OCI-LY7 (cell line): ENCODE measurements at regions not wholly inside any gene's neighbourhood (a gene's known extent, or its start where the extent isn't known, plus 50 kb on each side); places are given as distances from the start of the nearest gene placed in this dataset.

Experiments
- BruUV-seq: library from RNA; stranded (reverse); fragments of 400-500 nt; replicated peaks from 2 replicates; lab custom pipeline; 2021; lab: Mats Ljungman, UMichigan
- CTCF ChIA-PET: fragments of 300-600 bp; sonication (Branson Sonifier 250); formaldehyde crosslinking; loops from one replicate; lab custom pipeline; 2022; ENCODE audit warnings: antibody characterized with exemption; ENCODE audit not compliant: unreplicated experiment; lab: Charles Lee
- POLR2A ChIA-PET: fragments of 300-600 bp; sonication (Branson Sonifier 250); formaldehyde crosslinking; loops from one replicate; lab custom pipeline; 2022; ENCODE audit warnings: antibody characterized with exemption; lab: Charles Lee
- DNase-seq: peaks from one replicate; pipeline ENCODE4 v3.0.0-alpha.2; 2015; ENCODE audit warnings: low spot score
- H2AFZ ChIP-seq: fragments of 200-600 bp; sonication (generic), shearing (Covaris generic); 2 replicates; pipeline ENCODE4 v1.6.1; 2014; ENCODE audit warnings: mild to moderate bottlenecking, antibody characterized with exemption, low read length, moderate library complexity
- H3K27ac ChIP-seq: fragments of 200-600 bp; sonication (generic); 2 replicates; pipeline ENCODE4 v1.5.1; 2014; ENCODE audit warnings: mixed run types, low read depth, mild to moderate bottlenecking, moderate library complexity, low read length, inconsistent platforms; ENCODE audit not compliant: poor library complexity, severe bottlenecking
- H3K36me3 ChIP-seq: fragments of 200-600 bp; sonication (generic); 2 replicates; pipeline ENCODE4 v1.6.1; 2014; ENCODE audit warnings: mild to moderate bottlenecking, antibody characterized with exemption, low read length, moderate library complexity, mixed read lengths; ENCODE audit not compliant: insufficient read depth
- H3K4me1 ChIP-seq: fragments of 200-600 bp; sonication (generic); 2 replicates; pipeline ENCODE4 v1.5.1; 2014; ENCODE audit warnings: mild to moderate bottlenecking, low read length; ENCODE audit not compliant: insufficient read depth, poor library complexity, severe bottlenecking
- H3K4me2 ChIP-seq: fragments of 200-600 bp; sonication (generic); 2 replicates; pipeline ENCODE4 v1.6.1; 2014; ENCODE audit warnings: mild to moderate bottlenecking, low read length
- H3K4me3 ChIP-seq: fragments of 200-600 bp; sonication (generic); 2 replicates; pipeline ENCODE4 v1.5.1; 2014; ENCODE audit warnings: mild to moderate bottlenecking, low read depth, low read length; ENCODE audit not compliant: poor library complexity, severe bottlenecking
- H3K79me2 ChIP-seq: fragments of 200-600 bp; sonication (generic); 2 replicates; pipeline ENCODE4 v1.6.1; 2016; ENCODE audit warnings: low read depth, mild to moderate bottlenecking, low read length, moderate library complexity, mixed read lengths; ENCODE audit not compliant: insufficient read depth
- H3K9me2 ChIP-seq: fragments of 200-600 bp; sonication (generic); 2 replicates; pipeline ENCODE4 v1.6.1; 2016; ENCODE audit warnings: mild to moderate bottlenecking, low read length, mixed read lengths; ENCODE audit not compliant: insufficient read depth
- H3K9me3 ChIP-seq: fragments of 200-600 bp; sonication (generic); 2 replicates; pipeline ENCODE4 v1.6.1; 2014; ENCODE audit warnings: mild to moderate bottlenecking, mixed run types, low read length, mixed read lengths
- H4K20me1 ChIP-seq: fragments of 200-600 bp; sonication (generic); 2 replicates; pipeline ENCODE4 v1.6.1; 2014; ENCODE audit warnings: mild to moderate bottlenecking, antibody characterized with exemption, low read length, moderate library complexity, mixed read lengths; ENCODE audit not compliant: insufficient read depth
- EZH2phosphoT487 ChIP-seq: fragments of 200-600 bp; sonication (generic); IDR thresholded peaks from 2 replicates; pipeline ENCODE4 v1.6.1; 2018; ENCODE audit warnings: low read depth, borderline replicate concordance, mild to moderate bottlenecking, mixed run types, antibody characterized with exemption, low read length, moderate library complexity, mixed read lengths
- intact Hi-C: fragments of 100-400 bp; cut with micrococcal nuclease; formaldehyde crosslinking; loops from one replicate; pipeline ENCODE4 v1.10.0; 2022; ENCODE audit not compliant: unreplicated experiment
- TF ChIP-seq, protein P1 (sequence below): fragments of 200-600 bp; sonication (generic); conservative IDR thresholded peaks from 2 replicates; pipeline ENCODE4 v1.5.1; 2014; ENCODE audit warnings: mild to moderate bottlenecking, antibody characterized with exemption, low read length, moderate library complexity, mixed read lengths

DNA sequence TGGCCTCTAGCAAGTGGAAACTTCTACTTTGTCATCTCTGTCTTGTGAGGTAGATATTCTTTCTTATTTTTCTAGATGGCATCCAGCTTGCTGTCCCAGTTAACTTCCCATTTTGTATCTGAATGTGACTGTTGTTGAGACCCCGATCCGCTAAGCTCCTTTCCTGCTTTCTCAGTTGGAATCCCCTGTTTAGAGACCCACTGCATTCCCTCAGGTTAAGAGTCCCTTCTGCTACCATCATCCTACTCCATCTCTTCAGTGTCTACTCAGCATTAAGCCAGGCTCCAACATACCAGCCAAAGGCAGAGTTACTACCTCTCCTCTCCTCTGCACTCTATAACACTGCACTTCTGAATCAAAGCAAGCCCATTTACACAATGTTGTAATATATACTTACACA lies 1300.4 kb upstream of the CHAC2 start:
- BruUV-seq: no TSS peak
- H3K79me2 ChIP-seq: no peaks in the 10 kb centered on the region
- H4K20me1 ChIP-seq: no peaks in the 10 kb centered on the region
- no peak overlapping the region for H3K4me3 ChIP-seq
- no peak overlapping the region for H3K4me2 ChIP-seq
- ChIA-PET CTCF (no interaction called here), POLR2A (no interaction called here)
- no peak overlapping the region for H2AFZ ChIP-seq
- intact Hi-C loops: no loop called here
- no peaks in the 10 kb centered on the region for H3K4me1 ChIP-seq
- H3K36me3 ChIP-seq: no peaks in the 10 kb centered on the region
- DNase-seq: no peak
- no peaks in the 10 kb centered on the region for H3K9me2 ChIP-seq
- H3K9me3 ChIP-seq: no peaks in the 10 kb centered on the region
- no peak for TF ChIP-seq EZH2phosphoT487
- TF ChIP-seq, protein P1, sequence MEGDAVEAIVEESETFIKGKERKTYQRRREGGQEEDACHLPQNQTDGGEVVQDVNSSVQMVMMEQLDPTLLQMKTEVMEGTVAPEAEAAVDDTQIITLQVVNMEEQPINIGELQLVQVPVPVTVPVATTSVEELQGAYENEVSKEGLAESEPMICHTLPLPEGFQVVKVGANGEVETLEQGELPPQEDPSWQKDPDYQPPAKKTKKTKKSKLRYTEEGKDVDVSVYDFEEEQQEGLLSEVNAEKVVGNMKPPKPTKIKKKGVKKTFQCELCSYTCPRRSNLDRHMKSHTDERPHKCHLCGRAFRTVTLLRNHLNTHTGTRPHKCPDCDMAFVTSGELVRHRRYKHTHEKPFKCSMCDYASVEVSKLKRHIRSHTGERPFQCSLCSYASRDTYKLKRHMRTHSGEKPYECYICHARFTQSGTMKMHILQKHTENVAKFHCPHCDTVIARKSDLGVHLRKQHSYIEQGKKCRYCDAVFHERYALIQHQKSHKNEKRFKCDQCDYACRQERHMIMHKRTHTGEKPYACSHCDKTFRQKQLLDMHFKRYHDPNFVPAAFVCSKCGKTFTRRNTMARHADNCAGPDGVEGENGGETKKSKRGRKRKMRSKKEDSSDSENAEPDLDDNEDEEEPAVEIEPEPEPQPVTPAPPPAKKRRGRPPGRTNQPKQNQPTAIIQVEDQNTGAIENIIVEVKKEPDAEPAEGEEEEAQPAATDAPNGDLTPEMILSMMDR: no peak
- H3K27ac ChIP-seq: no peak overlapping the region

DNA sequence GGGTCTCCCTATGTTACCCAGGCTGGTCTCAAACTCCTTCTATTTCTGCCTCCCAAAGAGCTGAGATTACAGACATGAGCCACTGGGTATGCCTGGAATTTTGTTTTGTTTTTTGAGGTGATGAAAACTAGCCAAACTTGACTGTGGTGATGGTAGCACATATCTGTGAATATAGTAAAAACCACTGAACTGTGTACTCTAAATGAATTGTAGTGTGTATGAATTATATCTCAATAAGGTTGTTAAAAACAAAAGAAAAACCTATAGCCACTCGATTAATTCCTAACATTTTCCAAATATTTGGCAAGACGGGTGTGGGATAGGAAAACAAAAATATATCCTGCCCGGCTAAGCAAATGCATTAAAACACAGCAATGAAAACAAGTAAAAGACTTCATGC lies 1302.3 kb upstream of the CHAC2 start:
- BruUV-seq: no TSS peak
- Histone ChIP-seq H2AFZ (no peak overlapping the region), H3K36me3 (no peaks in the 10 kb centered on the region), H3K27ac (no peak overlapping the region), H3K9me2 (no peaks in the 10 kb centered on the region), H4K20me1 (no peaks in the 10 kb centered on the region), H3K4me2 (no peak overlapping the region), H3K4me3 (no peak overlapping the region), H3K79me2 (no peaks in the 10 kb centered on the region), H3K9me3 (no peaks in the 10 kb centered on the region), H3K4me1 (no peaks in the 10 kb centered on the region)
- no peak for DNase-seq
- ChIA-PET POLR2A (no interaction called here), CTCF (no interaction called here)
- intact Hi-C loops: no loop called here
- TF ChIP-seq EZH2phosphoT487: no peak
- TF ChIP-seq, protein P1: no peak

DNA sequence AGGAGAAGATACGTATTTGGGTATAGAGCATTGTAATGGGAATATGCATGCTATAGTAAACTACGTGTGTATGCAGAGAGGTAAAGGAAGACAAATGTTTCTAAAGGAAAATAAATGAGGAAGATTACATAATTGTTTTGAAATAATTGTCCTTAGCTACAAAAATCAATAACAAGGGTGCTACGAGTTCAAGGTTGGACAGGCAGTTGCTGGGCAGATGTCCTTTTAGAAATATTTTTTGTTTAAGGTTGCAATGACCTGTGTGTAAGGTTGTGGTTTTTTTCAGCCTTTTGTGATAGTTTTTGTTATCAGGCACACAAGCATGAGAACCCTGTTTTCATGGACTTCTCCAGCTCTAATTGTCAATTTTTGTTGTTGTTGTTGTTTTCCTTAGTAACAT lies 1304.1 kb upstream of the CHAC2 start:
- POLR2A ChIA-PET: no interaction called here
- CTCF ChIA-PET: no interaction called here
- Histone ChIP-seq H3K9me3 (no peaks in the 10 kb centered on the region), H3K9me2 (no peaks in the 10 kb centered on the region), H3K4me3 (no peak overlapping the region), H3K36me3 (no peaks in the 10 kb centered on the region), H3K4me1 (no peaks in the 10 kb centered on the region), H3K27ac (no peak overlapping the region), H3K4me2 (no peak overlapping the region), H2AFZ (no peak overlapping the region), H4K20me1 (no peaks in the 10 kb centered on the region), H3K79me2 (no peaks in the 10 kb centered on the region)
- no peak for TF ChIP-seq EZH2phosphoT487
- TF ChIP-seq, protein P1: no peak
- no peak for DNase-seq
- no TSS peak for BruUV-seq
- intact Hi-C loops: no loop called here
